ENCODE measurements at regions not wholly inside any gene's neighbourhood (a gene's known extent, or its start where the extent isn't known, plus 50 kb on each side); places are given as distances from the start of the nearest gene placed in this dataset.

DNA sequence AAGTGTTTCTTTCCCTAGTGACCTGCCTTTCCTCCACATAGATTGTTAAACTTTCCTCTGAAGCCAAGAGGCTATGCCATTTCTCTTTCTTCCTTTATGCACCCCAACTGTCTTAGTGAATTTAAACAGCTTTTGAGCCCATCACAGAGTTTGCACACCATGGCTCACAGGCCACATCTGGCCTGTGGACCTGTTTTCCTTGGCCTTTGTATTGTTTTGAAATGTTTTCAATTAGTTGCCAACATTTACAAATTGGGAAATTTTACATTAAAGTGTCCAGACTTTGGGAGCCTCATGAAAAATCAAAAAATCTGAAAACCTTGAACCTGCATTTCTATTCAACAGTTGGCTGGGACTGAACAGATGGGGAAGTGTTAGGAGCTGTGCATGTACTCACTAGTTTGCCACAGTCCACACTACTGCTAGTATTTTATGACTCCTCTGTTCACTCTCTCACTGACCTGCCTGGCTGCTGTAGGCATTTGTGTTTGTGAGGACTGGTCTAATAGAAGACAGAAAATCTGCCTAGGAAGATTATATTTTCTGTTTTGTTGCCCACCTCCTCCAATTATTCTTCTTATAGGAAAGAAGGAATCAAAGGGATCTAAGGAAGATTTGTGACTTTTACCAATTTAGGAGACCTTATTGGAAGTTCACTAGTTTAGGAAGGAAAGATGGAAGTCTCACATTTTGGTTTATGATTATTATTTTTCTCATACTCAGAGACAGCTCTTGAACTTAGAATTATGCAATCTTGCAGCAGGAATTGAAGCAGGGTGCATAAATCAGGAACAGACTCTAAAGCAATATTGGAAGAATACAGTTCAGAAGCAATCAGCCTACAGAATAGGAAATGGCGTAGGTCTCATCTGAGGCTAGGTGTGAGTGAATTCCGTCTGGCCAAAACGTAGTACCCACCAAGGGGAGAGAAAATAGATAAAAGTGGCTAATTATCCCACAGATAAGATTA lies 134.7 kb downstream of the HLX start:
- no peak for TF ChIP-seq POLR2A (IDR thresholded peaks at IDR 0.05; ENCODE audit: low read depth, low read length)
- TF ChIP-seq POLR2AphosphoS5 (IDR thresholded peaks at IDR 0.05; ENCODE audit: low read depth, low read length): no peak
- TF ChIP-seq TAF1 (IDR thresholded peaks at IDR 0.05; ENCODE audit: borderline replicate concordance, low read depth, low read length): no peak
- DNase-seq (ENCODE audit: insufficient read length) (no peak), FAIRE-seq (no peak)

DNA sequence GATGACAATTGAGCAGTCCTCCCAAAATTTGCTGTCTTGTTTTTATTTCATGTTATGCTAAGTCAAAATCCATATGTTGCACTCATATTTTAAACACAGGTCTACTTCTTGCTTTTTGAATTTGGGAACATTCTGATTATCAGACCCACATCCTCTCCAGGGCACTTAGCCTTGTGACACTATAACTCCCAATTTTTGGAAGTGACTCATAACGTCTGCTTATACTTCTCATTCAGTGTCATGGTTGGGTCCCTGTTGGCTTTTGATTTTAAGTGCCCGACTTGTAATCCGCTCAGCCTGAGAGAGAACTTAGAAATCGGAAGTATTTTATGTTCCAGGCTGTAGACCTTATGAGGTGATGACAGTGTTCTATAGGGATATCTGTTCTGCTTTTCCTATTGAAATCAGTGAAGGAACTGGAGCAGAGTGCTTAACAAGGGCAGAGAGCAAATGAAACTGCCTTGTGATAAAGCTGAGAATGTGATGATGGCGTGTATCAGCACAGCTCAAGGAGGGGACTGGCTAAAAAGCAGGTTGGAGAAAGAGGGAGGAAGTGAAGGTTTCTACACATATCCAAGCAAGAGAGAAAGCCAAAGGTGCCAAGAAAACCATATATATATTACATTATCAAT lies 136.0 kb downstream of the HLX start:
- TF ChIP-seq TAF1 (IDR thresholded peaks at IDR 0.05; ENCODE audit: borderline replicate concordance, low read depth, low read length): no peak
- no peak for TF ChIP-seq POLR2A (IDR thresholded peaks at IDR 0.05; ENCODE audit: low read depth, low read length)
- no peak for DNase-seq (ENCODE audit: insufficient read length)
- no peak for FAIRE-seq

DNA sequence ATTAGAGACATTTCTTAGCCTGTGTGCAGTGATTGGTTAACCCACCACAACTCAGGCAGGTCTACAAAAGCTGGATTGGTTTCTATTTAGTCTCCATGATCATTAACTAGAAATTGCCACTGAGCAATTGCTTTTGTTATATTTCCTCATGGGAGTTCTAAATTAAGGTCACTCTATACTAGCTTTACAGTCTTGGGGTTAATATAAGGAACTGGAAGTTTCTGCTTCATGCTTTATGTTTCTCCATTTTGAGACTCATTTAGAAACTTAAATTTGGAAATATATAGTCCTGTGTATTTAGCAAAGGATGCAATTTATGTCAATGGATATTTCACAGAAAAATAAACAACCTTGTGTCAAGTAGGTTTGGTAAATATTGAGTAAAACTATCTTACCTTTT lies 137.5 kb downstream of the HLX start:
- no peak for FAIRE-seq
- TF ChIP-seq POLR2AphosphoS5 (IDR thresholded peaks at IDR 0.05; ENCODE audit: low read depth, low read length) (no peak), TAF1 (IDR thresholded peaks at IDR 0.05; ENCODE audit: borderline replicate concordance, low read depth, low read length) (no peak), POLR2A (IDR thresholded peaks at IDR 0.05; ENCODE audit: low read depth, low read length) (no peak)
- no peak for DNase-seq (ENCODE audit: insufficient read length)

GRCh38 chr1:221018414-221018813 lies 139.2 kb downstream of the HLX start:
- TF ChIP-seq POLR2A (IDR thresholded peaks at IDR 0.05; ENCODE audit: low read depth, low read length) (no peak), TAF1 (IDR thresholded peaks at IDR 0.05; ENCODE audit: borderline replicate concordance, low read depth, low read length) (no peak), POLR2AphosphoS5 (IDR thresholded peaks at IDR 0.05; ENCODE audit: low read depth, low read length) (no peak)
- FAIRE-seq (no peak), DNase-seq (ENCODE audit: insufficient read length) (no peak)

DNA sequence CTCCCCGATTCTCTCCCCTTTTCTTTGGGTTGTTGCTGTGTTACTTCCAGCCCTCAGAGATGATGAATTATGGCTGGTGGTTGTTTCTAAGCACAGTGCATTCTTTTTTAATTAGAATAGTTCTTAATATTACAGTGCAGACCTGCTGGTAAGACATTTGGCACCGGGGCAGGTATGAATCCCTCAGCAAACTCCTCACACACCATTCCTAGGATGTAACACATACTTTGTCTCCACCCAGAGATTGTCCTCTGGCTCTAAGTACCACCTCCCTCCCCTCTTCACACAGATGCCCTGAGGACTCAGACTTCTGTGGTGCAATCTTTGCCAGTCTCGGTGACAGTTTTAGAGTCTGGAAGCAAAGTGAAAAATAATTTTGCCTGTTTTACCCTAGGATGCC lies 143.1 kb downstream of the HLX start:
- TF ChIP-seq POLR2A (IDR thresholded peaks at IDR 0.05; ENCODE audit: low read depth, low read length): no peak
- TF ChIP-seq TAF1 (IDR thresholded peaks at IDR 0.05; ENCODE audit: borderline replicate concordance, low read depth, low read length): no peak
- no peak for TF ChIP-seq POLR2AphosphoS5 (IDR thresholded peaks at IDR 0.05; ENCODE audit: low read depth, low read length)
- DNase-seq (ENCODE audit: insufficient read length) (no peak), FAIRE-seq (no peak)

DNA sequence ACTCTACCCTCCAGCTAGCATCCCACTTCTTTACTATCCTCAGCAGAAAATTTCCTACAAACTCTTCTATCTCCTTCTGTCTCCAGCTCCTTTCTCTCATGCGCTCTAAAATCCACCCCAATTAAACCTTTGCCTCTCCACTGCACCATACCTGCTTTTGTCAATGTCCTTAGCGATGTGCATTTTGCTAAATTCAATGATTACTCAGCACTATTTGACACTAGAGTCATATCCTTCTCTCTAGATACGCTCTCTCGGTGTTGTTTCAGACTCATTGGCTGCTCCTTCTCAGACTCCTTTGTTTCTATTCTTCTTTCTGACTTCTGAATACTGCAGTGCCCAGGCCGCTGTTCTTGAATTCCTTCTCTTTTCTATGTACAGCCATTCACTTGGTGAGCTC lies 144.2 kb downstream of the HLX start:
- no peak for DNase-seq (ENCODE audit: insufficient read length)
- FAIRE-seq: no peak
- TF ChIP-seq TAF1 (IDR thresholded peaks at IDR 0.05; ENCODE audit: borderline replicate concordance, low read depth, low read length) (no peak), POLR2AphosphoS5 (IDR thresholded peaks at IDR 0.05; ENCODE audit: low read depth, low read length) (no peak), POLR2A (IDR thresholded peaks at IDR 0.05; ENCODE audit: low read depth, low read length) (no peak)

- FAIRE-seq: no peak
- TF ChIP-seq TAF1 (IDR thresholded peaks at IDR 0.05; ENCODE audit: borderline replicate concordance, low read depth, low read length) (no peak), POLR2A (IDR thresholded peaks at IDR 0.05; ENCODE audit: low read depth, low read length) (no peak), POLR2AphosphoS5 (IDR thresholded peaks at IDR 0.05; ENCODE audit: low read depth, low read length) (no peak)
- DNase-seq (ENCODE audit: insufficient read length): no peak
Measured at GRCh38 chr1:221025501-221025900, 146.3 kb downstream of the HLX start.

DNA sequence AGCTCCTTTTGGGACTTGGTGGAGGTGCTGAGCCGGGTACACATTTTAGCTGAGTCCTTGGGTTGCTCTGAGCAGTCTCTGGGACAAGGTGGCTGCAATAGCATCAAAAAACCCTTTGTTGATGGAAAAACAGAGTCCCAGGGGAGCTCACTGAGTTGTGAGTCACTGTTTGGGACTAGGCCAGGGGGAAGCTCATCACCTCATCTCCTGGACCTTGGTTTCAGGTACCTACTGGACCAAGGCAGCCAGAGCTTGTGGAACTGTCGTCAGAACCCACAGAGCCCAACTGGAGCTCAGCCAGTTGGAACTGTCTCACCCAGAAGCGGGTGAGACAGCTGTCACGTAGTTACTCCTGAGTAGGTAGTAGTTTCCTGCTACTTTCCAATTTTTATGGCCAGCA lies 146.7 kb downstream of the HLX start:
- TF ChIP-seq POLR2AphosphoS5 (IDR thresholded peaks at IDR 0.05; ENCODE audit: low read depth, low read length) (no peak), POLR2A (IDR thresholded peaks at IDR 0.05; ENCODE audit: low read depth, low read length) (no peak), TAF1 (IDR thresholded peaks at IDR 0.05; ENCODE audit: borderline replicate concordance, low read depth, low read length) (no peak)
- DNase-seq (ENCODE audit: insufficient read length) (no peak), FAIRE-seq (no peak)

- no peak for FAIRE-seq
- no peak for TF ChIP-seq POLR2A (IDR thresholded peaks at IDR 0.05; ENCODE audit: low read depth, low read length)
- no peak for TF ChIP-seq TAF1 (IDR thresholded peaks at IDR 0.05; ENCODE audit: borderline replicate concordance, low read depth, low read length)
- no peak for DNase-seq (ENCODE audit: insufficient read length)
Measured at GRCh38 chr1:221029981-221030649, 150.9 kb downstream of the HLX start.

DNA sequence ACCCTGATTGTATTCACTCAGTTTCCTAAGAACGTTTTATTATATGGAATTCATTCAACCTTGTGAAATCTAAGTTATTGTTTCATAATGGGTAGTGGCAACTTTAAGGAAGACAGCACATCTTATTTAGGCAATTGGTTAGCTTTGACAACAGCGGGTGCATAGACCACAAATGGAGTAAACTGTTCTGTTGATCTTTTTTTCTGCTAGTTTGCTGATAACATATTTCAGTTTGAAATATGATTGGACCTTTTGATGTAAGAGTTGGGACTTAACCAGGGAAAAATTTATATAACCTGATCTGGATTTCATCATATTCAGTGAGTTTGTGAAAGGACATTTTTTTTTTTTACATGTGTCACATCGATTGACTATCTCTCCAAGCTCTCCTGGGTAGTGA lies 151.7 kb downstream of the HLX start:
- FAIRE-seq (no peak), DNase-seq (ENCODE audit: insufficient read length) (no peak)
- TF ChIP-seq TAF1 (IDR thresholded peaks at IDR 0.05; ENCODE audit: borderline replicate concordance, low read depth, low read length) (no peak), POLR2AphosphoS5 (IDR thresholded peaks at IDR 0.05; ENCODE audit: low read depth, low read length) (no peak), POLR2A (IDR thresholded peaks at IDR 0.05; ENCODE audit: low read depth, low read length) (no peak)

- DNase-seq (ENCODE audit: insufficient read length): no peak
- no peak for FAIRE-seq
- TF ChIP-seq TAF1 (IDR thresholded peaks at IDR 0.05; ENCODE audit: borderline replicate concordance, low read depth, low read length) (no peak), POLR2A (IDR thresholded peaks at IDR 0.05; ENCODE audit: low read depth, low read length) (no peak), POLR2AphosphoS5 (IDR thresholded peaks at IDR 0.05; ENCODE audit: low read depth, low read length) (no peak)
Measured at GRCh38 chr1:221031458-221032203, 152.4 kb downstream of the HLX start.
